ENCODE measurements at regions not wholly inside any gene's neighbourhood (a gene's known extent, or its start where the extent isn't known, plus 50 kb on each side); places are given as distances from the start of the nearest gene placed in this dataset.

DNA sequence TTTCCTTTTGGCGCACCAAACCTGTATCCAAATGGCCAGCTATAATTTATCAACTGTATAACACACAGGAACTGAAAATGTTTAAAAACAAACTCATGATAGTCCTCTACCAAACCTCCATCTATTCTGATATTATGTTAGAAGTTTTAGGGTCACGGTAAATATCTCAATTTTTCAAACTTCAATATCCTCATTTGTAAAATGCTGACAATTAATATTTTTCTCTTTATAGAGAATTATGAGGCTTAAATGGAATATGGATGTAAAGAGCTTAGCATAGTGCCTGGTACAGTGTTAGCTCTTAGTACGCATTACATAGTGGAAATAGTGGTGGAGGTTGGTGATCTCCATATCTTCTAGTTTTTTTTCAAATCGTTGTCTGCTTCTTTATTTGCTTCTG lies 917.6 kb downstream of the TLE4 start:
- TF ChIP-seq, protein P1, sequence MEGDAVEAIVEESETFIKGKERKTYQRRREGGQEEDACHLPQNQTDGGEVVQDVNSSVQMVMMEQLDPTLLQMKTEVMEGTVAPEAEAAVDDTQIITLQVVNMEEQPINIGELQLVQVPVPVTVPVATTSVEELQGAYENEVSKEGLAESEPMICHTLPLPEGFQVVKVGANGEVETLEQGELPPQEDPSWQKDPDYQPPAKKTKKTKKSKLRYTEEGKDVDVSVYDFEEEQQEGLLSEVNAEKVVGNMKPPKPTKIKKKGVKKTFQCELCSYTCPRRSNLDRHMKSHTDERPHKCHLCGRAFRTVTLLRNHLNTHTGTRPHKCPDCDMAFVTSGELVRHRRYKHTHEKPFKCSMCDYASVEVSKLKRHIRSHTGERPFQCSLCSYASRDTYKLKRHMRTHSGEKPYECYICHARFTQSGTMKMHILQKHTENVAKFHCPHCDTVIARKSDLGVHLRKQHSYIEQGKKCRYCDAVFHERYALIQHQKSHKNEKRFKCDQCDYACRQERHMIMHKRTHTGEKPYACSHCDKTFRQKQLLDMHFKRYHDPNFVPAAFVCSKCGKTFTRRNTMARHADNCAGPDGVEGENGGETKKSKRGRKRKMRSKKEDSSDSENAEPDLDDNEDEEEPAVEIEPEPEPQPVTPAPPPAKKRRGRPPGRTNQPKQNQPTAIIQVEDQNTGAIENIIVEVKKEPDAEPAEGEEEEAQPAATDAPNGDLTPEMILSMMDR (conservative IDR thresholded peaks at IDR 0.05): no peak
- no peak for TF ChIP-seq EZH2 (IDR thresholded peaks at IDR 0.05; ENCODE audit: low read depth)
